HUES48 (cell line): ENCODE measurements at regions not wholly inside any gene's neighbourhood (a gene's known extent, or its start where the extent isn't known, plus 50 kb on each side); places are given as distances from the start of the nearest gene placed in this dataset.

Source experiments
- H3K27ac ChIP-seq: one replicate; pipeline ENCODE4 v1.7.0; 2013; ENCODE audit warnings: low read depth, low read length, inconsistent platforms
- H3K27me3 ChIP-seq: 2 replicates; pipeline ENCODE4 v1.6.1; 2013; ENCODE audit warnings: mild to moderate bottlenecking, low read length; ENCODE audit not compliant: control insufficient read depth, insufficient read depth
- H3K36me3 ChIP-seq: 2 replicates; pipeline ENCODE4 v1.6.1; 2013; ENCODE audit warnings: low read length; ENCODE audit not compliant: control insufficient read depth, insufficient read depth
- H3K4me1 ChIP-seq: 2 replicates; pipeline ENCODE4 v1.6.1; 2013; ENCODE audit warnings: mild to moderate bottlenecking, low read length; ENCODE audit not compliant: control insufficient read depth, insufficient read depth
- H3K4me3 ChIP-seq: 2 replicates; pipeline ENCODE4 v1.5.1; 2013; ENCODE audit warnings: mild to moderate bottlenecking, low read depth, low read length
- H3K9ac ChIP-seq: 2 replicates; pipeline ENCODE4 v1.6.1; 2013; ENCODE audit warnings: mild to moderate bottlenecking, low read depth, low read length, moderate library complexity
- H3K9me3 ChIP-seq: 2 replicates; pipeline ENCODE4 v1.6.1; 2013; ENCODE audit warnings: low read length; ENCODE audit not compliant: control insufficient read depth, insufficient read depth

GRCh38 chr12:42834062-42834461 is 244.5 kb upstream of the PRICKLE1 start:
- no peaks in the 10 kb centered on the region for H3K27me3 ChIP-seq
- H3K9me3 ChIP-seq = no peaks in the 10 kb centered on the region
- H3K9ac ChIP-seq = no peak overlapping the region
- no peak overlapping the region for H3K4me3 ChIP-seq
- H3K27ac ChIP-seq = no peak overlapping the region
- no peaks in the 10 kb centered on the region for H3K36me3 ChIP-seq
- H3K4me1 ChIP-seq = peaks cover 3% of the 10 kb centered on the region; the same call in 1 of the 2 replicates

- no peak overlapping the region for H3K9ac ChIP-seq
- no peak overlapping the region for H3K27ac ChIP-seq
- H3K9me3 ChIP-seq = no peaks in the 10 kb centered on the region
- no peaks in the 10 kb centered on the region for H3K36me3 ChIP-seq
- H3K4me3 ChIP-seq = no peak overlapping the region
- H3K4me1 ChIP-seq = peaks cover 3% of the 10 kb centered on the region; the same call in 1 of the 2 replicates
- no peaks in the 10 kb centered on the region for H3K27me3 ChIP-seq
Measured at GRCh38 chr12:42828836-42829235, 239.3 kb upstream of the PRICKLE1 start.

GRCh38 chr12:42824327-42824726 is 234.8 kb upstream of the PRICKLE1 start:
- no peak overlapping the region for H3K4me3 ChIP-seq
- H3K9ac ChIP-seq = no peak overlapping the region

GRCh38 chr12:42823679-42824078 is 234.1 kb upstream of the PRICKLE1 start:
- no peak overlapping the region for H3K4me3 ChIP-seq
- no peak overlapping the region for H3K9ac ChIP-seq
- no peaks in the 10 kb centered on the region for H3K36me3 ChIP-seq
- H3K27me3 ChIP-seq = no peaks in the 10 kb centered on the region
- H3K9me3 ChIP-seq = no peaks in the 10 kb centered on the region
- peaks cover 7% of the 10 kb centered on the region for H3K4me1 ChIP-seq
- H3K27ac ChIP-seq = no peak overlapping the region

More at GRCh38 chr12:42824327-42824726, 234.8 kb upstream of the PRICKLE1 start:
- H3K9me3 ChIP-seq = no peaks in the 10 kb centered on the region
- peaks cover 7% of the 10 kb centered on the region for H3K4me1 ChIP-seq
- no peaks in the 10 kb centered on the region for H3K36me3 ChIP-seq
- H3K27ac ChIP-seq = no peak overlapping the region
- H3K27me3 ChIP-seq = no peaks in the 10 kb centered on the region

- H3K4me3 ChIP-seq = no peak overlapping the region
- peaks cover 7% of the 10 kb centered on the region for H3K4me1 ChIP-seq
- no peaks in the 10 kb centered on the region for H3K9me3 ChIP-seq
- no peaks in the 10 kb centered on the region for H3K27me3 ChIP-seq
- no peak overlapping the region for H3K27ac ChIP-seq
- no peak overlapping the region for H3K9ac ChIP-seq
- H3K36me3 ChIP-seq = no peaks in the 10 kb centered on the region
Measured at GRCh38 chr12:42819846-42820245, 230.3 kb upstream of the PRICKLE1 start.

- no peak overlapping the region for H3K9ac ChIP-seq
- H3K36me3 ChIP-seq = no peaks in the 10 kb centered on the region
Measured at GRCh38 chr12:42815068-42815467, 225.5 kb upstream of the PRICKLE1 start.

GRCh38 chr12:42812871-42813270 is 223.3 kb upstream of the PRICKLE1 start:
- Histone ChIP-seq H3K27me3 (no peaks in the 10 kb centered on the region), H3K4me1 (peaks cover 5% of the 10 kb centered on the region), H3K36me3 (no peaks in the 10 kb centered on the region), H3K9ac (no peak overlapping the region), H3K4me3 (no peak overlapping the region), H3K27ac (no peak overlapping the region), H3K9me3 (no peaks in the 10 kb centered on the region)

More at GRCh38 chr12:42815068-42815467, 225.5 kb upstream of the PRICKLE1 start:
- no peaks in the 10 kb centered on the region for H3K9me3 ChIP-seq
- no peak overlapping the region for H3K4me3 ChIP-seq
- H3K4me1 ChIP-seq = no peaks in the 10 kb centered on the region
- no peaks in the 10 kb centered on the region for H3K27me3 ChIP-seq
- no peak overlapping the region for H3K27ac ChIP-seq

- H3K4me1 ChIP-seq = peaks cover 6% of the 10 kb centered on the region
- H3K27me3 ChIP-seq = no peaks in the 10 kb centered on the region
- no peak overlapping the region for H3K9ac ChIP-seq
- no peak overlapping the region for H3K4me3 ChIP-seq
- H3K9me3 ChIP-seq = no peaks in the 10 kb centered on the region
- no peaks in the 10 kb centered on the region for H3K36me3 ChIP-seq
- H3K27ac ChIP-seq = no peak overlapping the region
Measured at GRCh38 chr12:42812086-42812485, 222.5 kb upstream of the PRICKLE1 start.

GRCh38 chr12:42810006-42810405 is 220.5 kb upstream of the PRICKLE1 start:
- Histone ChIP-seq H3K36me3 (no peaks in the 10 kb centered on the region), H3K9me3 (no peaks in the 10 kb centered on the region), H3K4me1 (peaks cover 10% of the 10 kb centered on the region), H3K4me3 (no peak overlapping the region), H3K9ac (no peak overlapping the region), H3K27ac (no peak overlapping the region), H3K27me3 (no peaks in the 10 kb centered on the region)

- Histone ChIP-seq H3K36me3 (no peaks in the 10 kb centered on the region), H3K9me3 (no peaks in the 10 kb centered on the region), H3K4me1 (peaks cover 15% of the 10 kb centered on the region), H3K27ac (no peak overlapping the region), H3K9ac (no peak overlapping the region), H3K27me3 (no peaks in the 10 kb centered on the region), H3K4me3 (no peak overlapping the region)
Measured at GRCh38 chr12:42809226-42809625, 219.7 kb upstream of the PRICKLE1 start.

GRCh38 chr12:42807766-42808165 is 218.2 kb upstream of the PRICKLE1 start:
- no peaks in the 10 kb centered on the region for H3K27me3 ChIP-seq
- H3K4me3 ChIP-seq = no peak overlapping the region
- H3K36me3 ChIP-seq = no peaks in the 10 kb centered on the region
- H3K4me1 ChIP-seq = peaks cover 19% of the 10 kb centered on the region
- no peaks in the 10 kb centered on the region for H3K9me3 ChIP-seq
- H3K27ac ChIP-seq = no peak overlapping the region
- no peak overlapping the region for H3K9ac ChIP-seq

GRCh38 chr12:42807251-42807650 is 217.7 kb upstream of the PRICKLE1 start:
- no peaks in the 10 kb centered on the region for H3K36me3 ChIP-seq
- H3K4me3 ChIP-seq = no peak overlapping the region
- H3K27ac ChIP-seq = no peak overlapping the region
- H3K9ac ChIP-seq = no peak overlapping the region
- H3K4me1 ChIP-seq = peaks cover 19% of the 10 kb centered on the region
- no peaks in the 10 kb centered on the region for H3K27me3 ChIP-seq
- no peaks in the 10 kb centered on the region for H3K9me3 ChIP-seq
